GM06990 (cell line): ENCODE measurements at regions not wholly inside any gene's neighbourhood (a gene's known extent, or its start where the extent isn't known, plus 50 kb on each side); places are given as distances from the start of the nearest gene placed in this dataset.
"Not testable (repeated sequence)": the region's sequence is repeated elsewhere in the genome, so short reads cannot be mapped to it uniquely, and the experiment has no call there.

Experiments used
- DNase-seq: peaks from one replicate; pipeline ENCODE4 v3.0.0-alpha.2; 2011; ENCODE audit not compliant: insufficient read length; ENCODE audit errors: extremely low read depth
- H3K27me3 ChIP-seq: replicated peaks from 2 replicates; pipeline ENCODE4 v1.6.0; 2011; ENCODE audit warnings: low read length; ENCODE audit not compliant: control insufficient read depth, insufficient read depth
- H3K36me3 ChIP-seq: 2 replicates; pipeline ENCODE4 v1.5.1; 2011; ENCODE audit warnings: low read length; ENCODE audit not compliant: control insufficient read depth, insufficient read depth
- H3K4me3 ChIP-seq: replicated peaks from 2 replicates; pipeline ENCODE4 v1.5.1; 2011; ENCODE audit warnings: low read depth, mild to moderate bottlenecking, control low read depth, low read length
- CTCF ChIP-seq: IDR thresholded peaks from 2 replicates; pipeline ENCODE4 v1.5.1; 2011; ENCODE audit warnings: low read length, control low read depth, mild to moderate bottlenecking, inconsistent platforms; ENCODE audit not compliant: insufficient read depth, poor library complexity, severe bottlenecking

- Histone ChIP-seq H3K27me3 (no peaks in the 10 kb centered on the region), H3K36me3 (no peaks in the 10 kb centered on the region), H3K4me3 (no peak overlapping the region)
- TF ChIP-seq CTCF = no peak
- DNase-seq = no peak
These were observed 163.5 kb upstream of the SNX2 start for GRCh38 chr5:122611406-122611805.

- no peaks in the 10 kb centered on the region for H3K36me3 ChIP-seq
- no peaks in the 10 kb centered on the region for H3K27me3 ChIP-seq
- H3K4me3 ChIP-seq = no peak overlapping the region
- DNase-seq = no peak
- no peak for TF ChIP-seq CTCF
These were observed 162.0 kb upstream of the SNX2 start for GRCh38 chr5:122612901-122613300.

GRCh38 chr5:122615146-122615545 is 159.7 kb upstream of the SNX2 start:
- H3K36me3 ChIP-seq = no peaks in the 10 kb centered on the region
- no peak overlapping the region for H3K4me3 ChIP-seq
- no peak for DNase-seq
- no peaks in the 10 kb centered on the region for H3K27me3 ChIP-seq
- TF ChIP-seq CTCF = no peak

GRCh38 chr5:122615832-122616231 is 159.0 kb upstream of the SNX2 start:
- no peak for TF ChIP-seq CTCF
- no peak for DNase-seq
- H3K36me3 ChIP-seq = no peaks in the 10 kb centered on the region
- no peak overlapping the region for H3K4me3 ChIP-seq
- no peaks in the 10 kb centered on the region for H3K27me3 ChIP-seq

GRCh38 chr5:122618046-122618445 is 156.8 kb upstream of the SNX2 start:
- DNase-seq, H3K27me3 ChIP-seq, H3K36me3 ChIP-seq, H3K4me3 ChIP-seq: not testable (repeated sequence)

- DNase-seq, H3K27me3 ChIP-seq, H3K36me3 ChIP-seq, H3K4me3 ChIP-seq: not testable (repeated sequence)
These were observed 154.1 kb upstream of the SNX2 start for GRCh38 chr5:122620768-122621167.

GRCh38 chr5:122628714-122629113 is 146.2 kb upstream of the SNX2 start:
- H3K27me3 ChIP-seq, DNase-seq, H3K36me3 ChIP-seq, H3K4me3 ChIP-seq: not testable (repeated sequence)
